NCI-H2196 (cell line): ENCODE measurements at regions not wholly inside any gene's neighbourhood (a gene's known extent, or its start where the extent isn't known, plus 50 kb on each side); places are given as distances from the start of the nearest gene placed in this dataset.

Experiments
- DNase-seq: peaks from one replicate; lab custom pipeline; 2025; ENCODE audit not compliant: unreplicated experiment; lab: John Stamatoyannopoulos, UW

- no peak for DNase-seq
Observed at GRCh38 chr16:86181526-86181925, 282.6 kb downstream of the IRF8 start.

- DNase-seq, result no peak
Observed at GRCh38 chr16:86184185-86184584, 285.2 kb downstream of the IRF8 start.

- DNase-seq, result no peak
Observed at GRCh38 chr16:86185089-86185488, 286.1 kb downstream of the IRF8 start.

- DNase-seq, result no peak
Observed at GRCh38 chr16:86186313-86186712, 287.4 kb downstream of the IRF8 start.

GRCh38 chr16:86189934-86190333 lies 291.0 kb downstream of the IRF8 start:
- DNase-seq, result no peak

- no peak for DNase-seq
Observed at GRCh38 chr16:86191663-86192062, 292.7 kb downstream of the IRF8 start.

GRCh38 chr16:86193528-86194193 lies 294.7 kb downstream of the IRF8 start:
- DNase-seq, result no peak

- no peak for DNase-seq
Observed at GRCh38 chr16:86195863-86196630, 297.1 kb downstream of the IRF8 start.

- no peak for DNase-seq
Observed at GRCh38 chr16:86196687-86197391, 297.9 kb downstream of the IRF8 start.

- no peak for DNase-seq
Observed at GRCh38 chr16:86198206-86199118, 299.5 kb downstream of the IRF8 start.

GRCh38 chr16:86199182-86199581 lies 300.2 kb downstream of the IRF8 start:
- DNase-seq, result no peak

GRCh38 chr16:86199871-86200695 lies 301.1 kb downstream of the IRF8 start:
- DNase-seq, result no peak

GRCh38 chr16:86200722-86201121 lies 301.8 kb downstream of the IRF8 start:
- no peak for DNase-seq

GRCh38 chr16:86201746-86202145 lies 302.8 kb downstream of the IRF8 start:
- DNase-seq, result no peak

GRCh38 chr16:86202267-86202666 lies 303.3 kb downstream of the IRF8 start:
- no peak for DNase-seq

- no peak for DNase-seq
Observed at GRCh38 chr16:86202760-86203426, 303.9 kb downstream of the IRF8 start.

GRCh38 chr16:86203557-86204275 lies 304.8 kb downstream of the IRF8 start:
- no peak for DNase-seq

GRCh38 chr16:86205521-86206245 lies 304.6 kb upstream of the FOXF1 start:
- no peak for DNase-seq
